KBM-7 (cell line): ENCODE measurements at regions not wholly inside any gene's neighbourhood (a gene's known extent, or its start where the extent isn't known, plus 50 kb on each side); places are given as distances from the start of the nearest gene placed in this dataset.
"Not testable (repeated sequence)": the region's sequence is repeated elsewhere in the genome, so short reads cannot be mapped to it uniquely, and the experiment has no call there.

ENCODE experiments used
- DNase-seq: peaks from one replicate; pipeline ENCODE4 v3.0.0-alpha.2; 2015
- in situ Hi-C: fragments of 300-500 bp; cut with MboI; formaldehyde crosslinking; loops from 2 replicates; pipeline ENCODE4 v1.14.3; 2020; ENCODE audit warnings: low sequenced_read_pairs, low pct_unique_long_range_greater_than_20kb, mixed read lengths

DNA sequence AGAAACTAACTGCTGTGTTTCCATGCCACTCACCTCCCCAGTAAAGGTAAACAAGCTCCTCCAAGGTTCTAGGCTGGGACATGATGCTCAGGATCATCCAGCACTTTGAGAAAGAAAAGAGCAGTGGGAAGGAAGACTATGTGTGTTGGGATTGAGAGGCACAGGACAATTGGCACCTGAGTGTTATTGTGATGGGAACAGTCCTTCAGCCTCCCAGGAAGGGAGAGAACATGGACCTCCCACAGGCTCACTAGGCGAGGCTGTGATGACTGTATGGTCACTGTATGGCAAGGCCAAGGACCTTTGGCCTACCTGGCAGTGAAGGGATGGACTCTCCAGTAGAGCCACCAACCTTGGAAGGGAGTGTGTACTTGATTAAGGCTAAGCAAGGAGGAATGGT, 123.2 kb upstream of the UNC5B start:
- in situ Hi-C loops: no loop called here

DNA sequence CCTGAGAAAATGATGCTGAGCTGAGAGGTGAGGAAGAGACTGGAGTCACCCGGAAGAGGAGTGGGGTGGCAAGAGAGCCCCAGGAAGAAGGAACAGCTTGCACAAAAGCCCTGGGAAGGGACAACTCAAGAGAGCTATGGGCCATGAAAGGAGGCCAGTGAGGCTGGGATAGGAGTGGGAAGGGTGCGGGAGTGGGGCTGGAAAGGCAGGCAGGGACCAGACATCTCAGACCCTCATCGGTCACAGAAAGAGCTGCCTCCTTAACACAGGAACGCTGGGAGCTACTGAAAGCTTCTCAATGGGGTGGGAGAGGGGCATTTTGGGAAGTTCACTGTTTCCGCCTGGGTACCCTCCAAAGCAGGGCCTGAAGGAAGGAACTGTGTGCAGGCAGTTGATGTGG, 122.0 kb upstream of the UNC5B start:
- in situ Hi-C loops: no loop called here
- DNase-seq: no peak

More for the DNA sequence above, 123.2 kb upstream of the UNC5B start:
- DNase-seq: no peak

- in situ Hi-C loops: no loop called here
- DNase-seq: no peak
Observed at GRCh38 chr10:71090801-71091200, 121.6 kb upstream of the UNC5B start.

DNA sequence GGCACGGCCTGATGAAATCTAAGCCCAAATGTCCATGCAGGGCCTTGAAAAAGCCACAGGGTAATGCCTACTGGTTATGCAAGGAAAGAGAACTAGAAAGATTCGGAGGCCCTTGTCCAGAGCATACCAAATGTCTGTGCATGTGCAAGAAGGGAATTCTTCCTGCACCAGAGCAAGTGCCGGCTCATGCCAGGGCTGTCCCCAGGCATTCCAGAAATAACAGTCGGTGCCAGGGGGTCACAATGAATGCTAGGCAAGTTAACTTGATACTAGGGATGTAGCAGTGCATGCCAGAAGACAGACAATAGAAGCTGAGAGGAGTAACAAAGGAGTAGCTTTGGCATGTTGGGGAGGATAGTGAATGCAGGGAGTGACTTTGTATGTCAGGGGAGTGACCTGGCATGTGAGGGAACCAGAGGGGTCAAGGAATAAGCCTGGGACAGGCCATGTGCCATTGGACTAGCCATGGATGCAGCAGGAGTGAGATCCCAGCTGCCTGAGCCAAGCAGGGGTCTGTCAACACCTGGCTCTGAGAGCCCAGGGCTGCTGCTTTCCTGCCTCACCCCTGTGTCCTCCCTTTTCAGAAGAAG, 119.5 kb upstream of the UNC5B start:
- DNase-seq: no peak
- in situ Hi-C loops: no loop called here

GRCh38 chr10:71093531-71093930, 118.8 kb upstream of the UNC5B start:
- in situ Hi-C loops: no loop called here

GRCh38 chr10:71094712-71095390, 117.5 kb upstream of the UNC5B start:
- in situ Hi-C loops: no loop called here
- no peak for DNase-seq

More at GRCh38 chr10:71093531-71093930, 118.8 kb upstream of the UNC5B start:
- DNase-seq: no peak

DNA sequence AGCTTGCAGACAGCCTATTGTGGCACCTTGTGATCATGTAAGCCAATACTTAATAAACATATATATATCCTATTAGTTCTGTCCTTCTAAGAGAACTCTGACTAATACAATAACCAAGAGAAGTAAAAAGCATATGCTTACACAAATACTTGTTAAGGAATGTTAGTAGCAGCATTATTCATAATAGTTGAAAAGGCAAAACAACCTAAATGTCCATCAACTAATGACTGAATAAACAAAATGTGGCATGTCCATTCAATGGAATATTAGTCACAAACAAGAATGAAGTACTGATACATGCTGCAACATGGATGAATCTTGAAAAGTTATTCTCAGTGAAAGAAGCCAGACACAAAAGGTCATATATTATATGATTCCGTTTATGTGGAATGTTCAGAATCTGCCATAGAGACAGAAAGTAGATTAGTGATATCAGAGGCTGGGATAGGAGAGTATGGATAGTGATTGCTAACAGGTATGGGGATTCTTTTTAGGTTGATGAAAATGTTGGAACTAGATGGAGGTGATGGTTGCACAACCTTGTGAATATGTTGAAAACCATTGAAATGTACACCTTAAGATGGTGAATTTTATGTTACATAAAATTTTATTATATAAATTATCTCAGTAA, 112.5 kb upstream of the UNC5B start:
- DNase-seq: no peak
- in situ Hi-C loops: no loop called here

- DNase-seq: no peak
- in situ Hi-C loops: no loop called here
Observed at GRCh38 chr10:71103961-71104360, 108.4 kb upstream of the UNC5B start.

- DNase-seq: peak; percentile 96
- in situ Hi-C loops: not testable (repeated sequence)
Observed at GRCh38 chr10:71106151-71106550, 106.2 kb upstream of the UNC5B start.

DNA sequence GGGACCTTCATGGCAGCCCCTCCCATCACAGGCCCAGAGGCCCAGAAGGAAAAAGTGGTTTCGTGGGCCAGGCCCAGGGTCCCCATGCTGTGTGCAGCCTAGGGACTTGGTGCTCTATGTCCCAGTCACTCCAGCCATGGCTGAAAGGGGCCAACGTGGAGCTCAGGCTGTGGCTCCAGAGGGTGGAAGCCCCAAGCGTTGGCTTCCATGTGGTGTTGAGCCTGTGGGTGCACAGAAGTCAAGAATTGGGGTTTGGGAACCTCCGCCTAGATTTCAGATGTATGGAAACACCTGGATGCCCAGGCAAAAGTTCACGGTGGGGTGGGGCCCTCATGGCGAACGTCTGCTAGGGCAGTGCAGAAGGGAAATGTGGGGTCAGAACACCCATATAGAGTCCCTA, 105.3 kb upstream of the UNC5B start:
- in situ Hi-C loops, DNase-seq: not testable (repeated sequence)

- in situ Hi-C loops: not testable (repeated sequence)
- peak; percentile 94 for DNase-seq
Observed at GRCh38 chr10:71108042-71108441, 104.3 kb upstream of the UNC5B start.

GRCh38 chr10:71112138-71112785, 100.1 kb upstream of the UNC5B start:
- DNase-seq: no peak
- in situ Hi-C loops: no loop called here

GRCh38 chr10:71116426-71116825, 95.9 kb upstream of the UNC5B start:
- in situ Hi-C loops: no loop called here
- DNase-seq: no peak

- DNase-seq, in situ Hi-C loops: not testable (repeated sequence)
Observed at GRCh38 chr10:71117589-71117988, 94.8 kb upstream of the UNC5B start.

DNA sequence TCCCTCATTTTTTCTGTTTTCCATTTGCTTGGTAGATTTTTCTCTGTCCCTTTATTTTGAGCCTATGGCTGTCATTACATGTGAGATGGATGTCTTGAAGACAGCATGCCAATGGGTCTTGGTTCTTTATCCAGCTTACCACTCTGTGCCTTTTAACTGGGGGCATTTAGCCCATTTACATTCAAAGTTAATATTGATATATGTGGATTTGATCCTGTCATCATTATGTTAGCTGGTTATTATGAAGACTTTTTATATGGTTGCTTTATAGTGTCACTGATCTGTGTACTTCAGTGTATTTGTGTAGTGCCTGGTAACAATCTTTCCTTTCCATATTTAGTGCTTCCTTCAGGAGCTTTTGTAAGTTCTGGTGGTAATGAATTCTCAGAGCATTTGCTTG, 89.3 kb upstream of the UNC5B start:
- no peak for DNase-seq
- in situ Hi-C loops: no loop called here

GRCh38 chr10:71124921-71125748, 87.2 kb upstream of the UNC5B start:
- no peak for DNase-seq
- in situ Hi-C loops: no loop called here

- DNase-seq: no peak
- in situ Hi-C loops: no loop called here
Observed at GRCh38 chr10:71125749-71126107, 86.6 kb upstream of the UNC5B start.

- DNase-seq: no peak
- in situ Hi-C loops: no loop called here
Observed at GRCh38 chr10:71126432-71126831, 85.9 kb upstream of the UNC5B start.

- no peak for DNase-seq
- in situ Hi-C loops: no loop called here
Observed at GRCh38 chr10:71127104-71127503, 85.3 kb upstream of the UNC5B start.
